ENCODE measurements at regions not wholly inside any gene's neighbourhood (a gene's known extent, or its start where the extent isn't known, plus 50 kb on each side); places are given as distances from the start of the nearest gene placed in this dataset.

GRCh38 chr9:94010980-94011533 is 55.9 kb upstream of the BARX1 start:
- no peak overlapping the region for H3K4me2 ChIP-seq (ENCODE audit: low read length)

GRCh38 chr9:94005272-94005901 is 50.2 kb upstream of the BARX1 start:
- no peak for TF ChIP-seq CTCF (conservative IDR thresholded peaks at IDR 0.05; ENCODE audit: low read length)
- TF ChIP-seq EZH2phosphoT487 (IDR thresholded peaks at IDR 0.05; ENCODE audit: borderline replicate concordance, low read depth, low read length), result no peak
- no peak overlapping the region for H2AFZ ChIP-seq (ENCODE audit: low read length)
- no peaks in the 10 kb centered on the region for H3K9me2 ChIP-seq (ENCODE audit: insufficient read depth, low read length)
- H3K79me2 ChIP-seq (ENCODE audit: insufficient read depth, low read depth, low read length), result no peaks in the 10 kb centered on the region
- ChIA-PET CTCF (ENCODE audit: unreplicated experiment) (no interaction called here), POLR2A (no interaction called here)
- H3K9me3 ChIP-seq (ENCODE audit: low read length), result no peaks in the 10 kb centered on the region
- H3K4me3 ChIP-seq (ENCODE audit: low read depth, low read length, poor library complexity, severe bottlenecking), result no peak overlapping the region
- no peak overlapping the region for H3K27ac ChIP-seq (ENCODE audit: low read depth, low read length, poor library complexity, severe bottlenecking)
- BruUV-seq (replicated peaks), result no TSS peak
- intact Hi-C loops (cut with micrococcal nuclease; ENCODE audit: unreplicated experiment), result no loop called here
- no peak overlapping the region for H3K4me2 ChIP-seq (ENCODE audit: low read length)
- H3K36me3 ChIP-seq (ENCODE audit: insufficient read depth, low read length), result no peaks in the 10 kb centered on the region
- DNase-seq (ENCODE audit: low spot score), result no peak
- no peaks in the 10 kb centered on the region for H4K20me1 ChIP-seq (ENCODE audit: insufficient read depth, low read length)
- no peaks in the 10 kb centered on the region for H3K4me1 ChIP-seq (ENCODE audit: insufficient read depth, low read length, poor library complexity, severe bottlenecking)

More at GRCh38 chr9:94010980-94011533, 55.9 kb upstream of the BARX1 start:
- no peak overlapping the region for H2AFZ ChIP-seq (ENCODE audit: low read length)
- intact Hi-C loops (cut with micrococcal nuclease; ENCODE audit: unreplicated experiment), result no loop called here
- H3K79me2 ChIP-seq (ENCODE audit: insufficient read depth, low read depth, low read length), result no peaks in the 10 kb centered on the region
- H3K4me1 ChIP-seq (ENCODE audit: insufficient read depth, low read length, poor library complexity, severe bottlenecking), result no peaks in the 10 kb centered on the region
- H3K9me3 ChIP-seq (ENCODE audit: low read length), result no peaks in the 10 kb centered on the region
- no peaks in the 10 kb centered on the region for H3K9me2 ChIP-seq (ENCODE audit: insufficient read depth, low read length)
- H4K20me1 ChIP-seq (ENCODE audit: insufficient read depth, low read length), result no peaks in the 10 kb centered on the region
- no peaks in the 10 kb centered on the region for H3K36me3 ChIP-seq (ENCODE audit: insufficient read depth, low read length)
- H3K4me3 ChIP-seq (ENCODE audit: low read depth, low read length, poor library complexity, severe bottlenecking), result no peak overlapping the region
- ChIA-PET CTCF (ENCODE audit: unreplicated experiment) (no interaction called here), POLR2A (interaction anchor here (0.7 kb wide), 1 partner anchor 70 kb away, joined by 4 read pairs; no protein-coding TSS in a partner anchor)
- TF ChIP-seq CTCF (conservative IDR thresholded peaks at IDR 0.05; ENCODE audit: low read length) (no peak), EZH2phosphoT487 (IDR thresholded peaks at IDR 0.05; ENCODE audit: borderline replicate concordance, low read depth, low read length) (no peak)
- H3K27ac ChIP-seq (ENCODE audit: low read depth, low read length, poor library complexity, severe bottlenecking), result no peak overlapping the region
- no peak for DNase-seq (ENCODE audit: low spot score)
- BruUV-seq (replicated peaks), result no TSS peak

All from OCI-LY7 (cell line).